Hepatocyte (in vitro differentiated cells): ENCODE measurements at regions not wholly inside any gene's neighbourhood (a gene's known extent, or its start where the extent isn't known, plus 50 kb on each side); places are given as distances from the start of the nearest gene placed in this dataset.

Experiments used
- DNase-seq: peaks from one replicate; pipeline ENCODE4 v3.0.0-alpha.2; 2016; ENCODE audit warnings: low spot score
- H2AFZ ChIP-seq: fragments of 200-600 bp; sonication (generic); 2 replicates; pipeline ENCODE4 v1.6.0; 2016; ENCODE audit warnings: antibody characterized with exemption, mild to moderate bottlenecking
- H3K27ac ChIP-seq: fragments of 200-600 bp; sonication (generic); 2 replicates; pipeline ENCODE4 v1.5.1; 2016; ENCODE audit warnings: mild to moderate bottlenecking
- H3K27me3 ChIP-seq: fragments of 200-600 bp; sonication (generic); 2 replicates; pipeline ENCODE4 v1.6.1; 2016
- H3K36me3 ChIP-seq: fragments of 200-600 bp; sonication (generic); replicated peaks from 2 replicates; pipeline ENCODE4 v1.5.1; 2016; ENCODE audit warnings: low read depth; ENCODE audit not compliant: insufficient read depth
- H3K4me1 ChIP-seq: fragments of 200-600 bp; sonication (generic); 2 replicates; pipeline ENCODE4 v1.5.1; 2016; ENCODE audit warnings: mild to moderate bottlenecking, moderate library complexity; ENCODE audit not compliant: insufficient read depth
- H3K4me2 ChIP-seq: fragments of 200-600 bp; sonication (generic); 2 replicates; pipeline ENCODE4 v1.6.0; 2016
- H3K4me3 ChIP-seq: fragments of 200-600 bp; sonication (generic); 2 replicates; pipeline ENCODE4 v1.5.1; 2016; ENCODE audit warnings: mild to moderate bottlenecking
- H3K79me2 ChIP-seq: fragments of 200-600 bp; sonication (generic); 2 replicates; pipeline ENCODE4 v1.6.0; 2017; ENCODE audit warnings: mild to moderate bottlenecking
- H3K9me2 ChIP-seq: fragments of 200-600 bp; sonication (generic); replicated peaks from 2 replicates; pipeline ENCODE4 v1.6.0; 2017; ENCODE audit warnings: mild to moderate bottlenecking; ENCODE audit not compliant: insufficient read depth
- H3K9me3 ChIP-seq: fragments of 200-600 bp; sonication (generic); 2 replicates; pipeline ENCODE4 v1.5.1; 2016; ENCODE audit warnings: low read depth, mild to moderate bottlenecking
- H4K20me1 ChIP-seq: fragments of 200-600 bp; sonication (generic); 2 replicates; pipeline ENCODE4 v1.6.0; 2016; ENCODE audit warnings: mild to moderate bottlenecking; ENCODE audit not compliant: insufficient read depth, poor library complexity, severe bottlenecking
- EZH2 ChIP-seq: fragments of 200-600 bp; sonication (generic); IDR thresholded peaks from 2 replicates; pipeline ENCODE4 v1.6.1; 2016; ENCODE audit warnings: antibody characterized with exemption, mild to moderate bottlenecking, borderline replicate concordance
- EZH2phosphoT487 ChIP-seq: fragments of 200-600 bp; sonication (generic); IDR thresholded peaks from one replicate; pipeline ENCODE4 v1.6.1; 2018; ENCODE audit warnings: antibody characterized with exemption, mild to moderate bottlenecking, low read depth, moderate library complexity; ENCODE audit not compliant: unreplicated experiment, severe bottlenecking
- WGBS: methylation state at CpG from one replicate; pipeline ENCODE4 v1.1.6; 2016; ENCODE audit warnings: low lambda C conversion rate; ENCODE audit errors: missing lambda C conversion rate; 5-methylcytosine and 5-hydroxymethylcytosine counted together
- TF ChIP-seq, protein P1 (sequence below): fragments of 200-600 bp; sonication (generic); IDR thresholded peaks from 2 replicates; pipeline ENCODE4 v1.5.1; 2016; ENCODE audit warnings: antibody characterized with exemption, mild to moderate bottlenecking; ENCODE audit not compliant: poor library complexity

DNA sequence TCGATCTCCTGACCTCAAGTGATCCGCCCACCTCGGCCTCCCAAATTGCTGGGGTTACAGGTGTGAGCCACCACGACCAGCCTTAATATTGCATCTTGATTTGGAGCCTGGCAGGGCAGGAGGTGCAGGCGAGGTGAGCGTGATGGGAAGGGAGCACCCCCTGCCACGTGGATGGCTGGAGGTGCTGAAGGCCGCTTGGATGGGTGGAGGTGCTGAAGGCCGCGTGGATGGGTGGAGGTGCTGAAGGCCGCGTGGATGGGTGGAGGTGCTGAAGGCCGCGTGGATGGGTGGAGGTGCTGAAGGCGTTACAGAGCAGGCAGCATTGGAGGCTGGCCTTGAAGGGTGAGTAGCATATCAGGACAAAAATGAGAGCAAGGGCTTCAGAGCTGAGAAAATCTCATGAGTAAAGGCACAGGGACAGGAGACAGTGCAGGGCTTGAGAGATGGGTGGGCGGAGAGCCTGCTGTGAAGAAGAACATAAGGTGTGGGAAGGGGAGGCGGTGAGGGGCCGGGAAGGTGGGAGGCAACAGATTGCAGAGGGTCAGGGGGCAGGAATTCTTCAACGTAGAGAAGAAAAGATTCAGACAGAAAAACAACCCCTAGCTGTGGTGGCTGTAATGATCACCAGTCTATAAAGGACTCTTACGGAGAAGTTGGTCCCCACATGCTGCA lies 101.7 kb upstream of the SEC14L1 start:
- H3K4me2 ChIP-seq = no peak overlapping the region
- no peak overlapping the region for H2AFZ ChIP-seq
- WGBS = 92% methylated on average over 20 of the region's 20 CpGs
- no peaks in the 10 kb centered on the region for H4K20me1 ChIP-seq
- no peaks in the 10 kb centered on the region for H3K9me2 ChIP-seq
- no peaks in the 10 kb centered on the region for H3K9me3 ChIP-seq
- no peak overlapping the region for H3K4me3 ChIP-seq
- TF ChIP-seq, protein P1, sequence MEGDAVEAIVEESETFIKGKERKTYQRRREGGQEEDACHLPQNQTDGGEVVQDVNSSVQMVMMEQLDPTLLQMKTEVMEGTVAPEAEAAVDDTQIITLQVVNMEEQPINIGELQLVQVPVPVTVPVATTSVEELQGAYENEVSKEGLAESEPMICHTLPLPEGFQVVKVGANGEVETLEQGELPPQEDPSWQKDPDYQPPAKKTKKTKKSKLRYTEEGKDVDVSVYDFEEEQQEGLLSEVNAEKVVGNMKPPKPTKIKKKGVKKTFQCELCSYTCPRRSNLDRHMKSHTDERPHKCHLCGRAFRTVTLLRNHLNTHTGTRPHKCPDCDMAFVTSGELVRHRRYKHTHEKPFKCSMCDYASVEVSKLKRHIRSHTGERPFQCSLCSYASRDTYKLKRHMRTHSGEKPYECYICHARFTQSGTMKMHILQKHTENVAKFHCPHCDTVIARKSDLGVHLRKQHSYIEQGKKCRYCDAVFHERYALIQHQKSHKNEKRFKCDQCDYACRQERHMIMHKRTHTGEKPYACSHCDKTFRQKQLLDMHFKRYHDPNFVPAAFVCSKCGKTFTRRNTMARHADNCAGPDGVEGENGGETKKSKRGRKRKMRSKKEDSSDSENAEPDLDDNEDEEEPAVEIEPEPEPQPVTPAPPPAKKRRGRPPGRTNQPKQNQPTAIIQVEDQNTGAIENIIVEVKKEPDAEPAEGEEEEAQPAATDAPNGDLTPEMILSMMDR = no peak
- TF ChIP-seq EZH2 (no peak), EZH2phosphoT487 (no peak)
- no peaks in the 10 kb centered on the region for H3K4me1 ChIP-seq
- H3K36me3 ChIP-seq = no peaks in the 10 kb centered on the region
- H3K27me3 ChIP-seq = no peaks in the 10 kb centered on the region
- H3K79me2 ChIP-seq = no peaks in the 10 kb centered on the region
- DNase-seq = no peak
- H3K27ac ChIP-seq = no peak overlapping the region

DNA sequence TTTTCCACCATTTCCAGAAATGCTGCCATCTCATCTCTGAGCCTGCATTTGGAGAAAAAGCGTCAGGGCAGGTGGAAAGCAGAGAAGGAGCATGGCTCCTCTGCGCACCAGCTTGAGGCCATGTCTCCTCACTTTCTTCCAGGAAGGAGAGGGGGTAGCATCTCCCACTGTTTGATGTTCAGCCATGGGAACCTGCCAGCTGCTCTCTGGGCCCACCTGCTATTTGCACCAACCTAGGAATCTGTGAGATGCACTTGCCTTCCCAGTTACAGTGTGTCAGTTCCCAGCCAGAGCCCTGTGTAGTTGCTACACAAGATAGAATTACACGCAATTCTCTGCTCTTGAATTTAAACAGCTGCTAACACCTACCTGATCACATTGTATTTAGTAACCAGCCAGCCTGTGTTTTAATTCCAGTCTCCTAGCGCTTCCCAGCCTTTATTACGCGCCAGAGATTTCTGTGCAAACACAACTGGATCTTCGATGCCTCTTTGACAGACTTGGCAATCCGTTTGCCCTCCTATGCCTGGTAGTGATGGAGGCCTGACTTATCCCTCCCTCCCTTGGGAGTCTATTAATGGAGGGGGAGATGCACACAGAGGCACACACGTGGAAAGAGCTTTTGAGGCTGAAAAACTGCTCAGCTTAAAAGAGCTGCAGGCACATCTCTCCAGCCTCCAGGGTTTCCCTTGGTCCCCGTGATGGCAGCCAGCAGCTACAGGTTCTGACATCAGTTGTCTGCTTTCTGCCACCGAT lies 98.1 kb upstream of the SEC14L1 start:
- Histone ChIP-seq H3K4me1 (no peaks in the 10 kb centered on the region), H4K20me1 (no peaks in the 10 kb centered on the region), H3K9me3 (no peaks in the 10 kb centered on the region), H3K4me2 (no peak overlapping the region), H3K9me2 (no peaks in the 10 kb centered on the region), H3K4me3 (no peak overlapping the region), H3K79me2 (no peaks in the 10 kb centered on the region), H3K36me3 (no peaks in the 10 kb centered on the region), H3K27me3 (no peaks in the 10 kb centered on the region), H3K27ac (no peak overlapping the region), H2AFZ (no peak overlapping the region)
- no peak for DNase-seq
- 80% methylated on average over 11 of the region's 11 CpGs for WGBS
- TF ChIP-seq EZH2 (no peak), EZH2phosphoT487 (no peak)
- TF ChIP-seq, protein P1 = no peak

DNA sequence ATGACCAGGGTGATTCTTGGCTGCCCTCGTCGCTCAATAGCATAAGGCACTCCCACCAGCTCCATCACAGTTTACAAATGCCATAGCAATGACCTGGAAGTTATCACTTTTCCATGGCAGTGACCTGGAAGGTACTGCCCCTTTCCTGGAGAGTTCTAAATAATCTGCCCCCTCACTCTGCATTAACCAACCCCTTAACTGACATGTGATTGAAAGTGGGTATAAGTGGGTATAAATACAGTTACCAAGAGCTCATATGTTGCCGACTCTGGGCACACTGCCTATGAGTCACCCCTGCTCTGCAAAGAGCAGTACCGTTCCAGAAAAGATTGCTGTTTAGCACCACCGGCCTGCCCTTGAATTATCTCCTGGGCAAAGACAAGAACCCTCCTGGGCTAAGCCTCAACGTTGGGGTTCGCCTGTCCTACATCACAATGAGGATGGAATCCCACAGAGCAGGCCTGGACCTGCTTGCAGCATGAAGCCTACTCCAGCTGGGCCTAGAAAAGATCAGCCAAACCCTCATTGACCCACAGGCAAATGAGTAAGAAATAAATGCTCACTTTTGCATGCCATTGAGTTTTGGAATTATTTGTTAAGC lies 95.2 kb upstream of the SEC14L1 start:
- Histone ChIP-seq H3K36me3 (no peaks in the 10 kb centered on the region), H3K4me1 (peaks cover 9% of the 10 kb centered on the region), H3K79me2 (no peaks in the 10 kb centered on the region), H3K4me2 (no peak overlapping the region), H3K4me3 (no peak overlapping the region), H3K9me3 (no peaks in the 10 kb centered on the region), H3K27ac (no peak overlapping the region), H4K20me1 (no peaks in the 10 kb centered on the region), H2AFZ (no peak overlapping the region), H3K27me3 (no peaks in the 10 kb centered on the region), H3K9me2 (no peaks in the 10 kb centered on the region)
- no peak for DNase-seq
- 93% methylated on average over 7 of the region's 7 CpGs for WGBS
- TF ChIP-seq EZH2 (no peak), EZH2phosphoT487 (no peak)
- TF ChIP-seq, protein P1 = no peak
